Stimulated activated CD8-positive, alpha-beta memory T cell treated with anti-CD3 and anti-CD28 coated beads, Interleukin-2, amount 100 ng/mL, for 48 hours (primary cell): ENCODE measurements at regions not wholly inside any gene's neighbourhood (a gene's known extent, or its start where the extent isn't known, plus 50 kb on each side); places are given as distances from the start of the nearest gene placed in this dataset.

Experiments used
- DNase-seq, 2 donors: peaks; one replicate each; pipeline ENCODE4 v3.0.0-alpha.2; 2020; ENCODE audit warnings: low read depth in 2 of 2

GRCh38 chr5:116652196-116652729, 77.6 kb upstream of the SEMA6A start:
- no peak for DNase-seq

- no peak for DNase-seq
Measured at GRCh38 chr5:116651653-116652052, 77.0 kb upstream of the SEMA6A start.

- DNase-seq = no peak
Measured at GRCh38 chr5:116650964-116651363, 76.3 kb upstream of the SEMA6A start.

- DNase-seq = no peak
Measured at GRCh38 chr5:116650544-116650943, 75.9 kb upstream of the SEMA6A start.

GRCh38 chr5:116646611-116647289, 72.1 kb upstream of the SEMA6A start:
- DNase-seq = no peak

GRCh38 chr5:116645627-116646026, 71.0 kb upstream of the SEMA6A start:
- no peak for DNase-seq

- no peak for DNase-seq
Measured at GRCh38 chr5:116640236-116640635, 65.6 kb upstream of the SEMA6A start.

GRCh38 chr5:116637149-116637740, 62.6 kb upstream of the SEMA6A start:
- no peak for DNase-seq

- no peak for DNase-seq
Measured at GRCh38 chr5:116632890-116633289, 58.3 kb upstream of the SEMA6A start.

GRCh38 chr5:116631147-116631546, 56.5 kb upstream of the SEMA6A start:
- DNase-seq = no peak

GRCh38 chr5:116629168-116629567, 54.5 kb upstream of the SEMA6A start:
- DNase-seq = no peak

GRCh38 chr5:116626945-116627679, 52.5 kb upstream of the SEMA6A start:
- DNase-seq = no peak

- DNase-seq = no peak
Measured at GRCh38 chr5:116626272-116626723, 51.7 kb upstream of the SEMA6A start.
